HAP-1 (cell line): ENCODE measurements at regions not wholly inside any gene's neighbourhood (a gene's known extent, or its start where the extent isn't known, plus 50 kb on each side); places are given as distances from the start of the nearest gene placed in this dataset.
"Not testable (repeated sequence)": the region's sequence is repeated elsewhere in the genome, so short reads cannot be mapped to it uniquely, and the experiment has no call there.

Experiments used
- DNase-seq, 2 experiments: peaks; one replicate each; pipeline ENCODE4 v3.0.0-alpha.2; 2016 to 2020; ENCODE audit warnings: low spot score in 2 of 2
- H3K27me3 ChIP-seq: fragments of 250-450 bp; sonication (Bioruptor Pico); 2 replicates; pipeline ENCODE4 v1.5.1; 2020; ENCODE audit warnings: low read depth, mild to moderate bottlenecking, moderate library complexity
- H3K36me3 ChIP-seq: fragments of 250-450 bp; sonication (Bioruptor Pico); replicated peaks from 2 replicates; pipeline ENCODE4 v1.5.1; 2020; ENCODE audit warnings: mild to moderate bottlenecking
- H3K4me1 ChIP-seq: fragments of 250-450 bp; sonication (Bioruptor Pico); 2 replicates; pipeline ENCODE4 v1.5.1; 2020; ENCODE audit warnings: mild to moderate bottlenecking
- H3K4me3 ChIP-seq: fragments of 250-450 bp; sonication (Bioruptor Pico); 2 replicates; pipeline ENCODE4 v1.5.1; 2020; ENCODE audit warnings: mild to moderate bottlenecking, moderate library complexity
- H3K9me3 ChIP-seq: fragments of 250-450 bp; sonication (Bioruptor Pico); 2 replicates; pipeline ENCODE4 v1.5.1; 2020; ENCODE audit warnings: mild to moderate bottlenecking, moderate library complexity
- in situ Hi-C: fragments of 300-500 bp; cut with MboI; formaldehyde crosslinking; loops from 3 replicates; pipeline ENCODE4 v1.14.3; 2020; ENCODE audit warnings: low sequenced_read_pairs, inconsistent platforms, mixed read lengths

- in situ Hi-C loops, result no loop called here
- H3K4me1 ChIP-seq, result no peaks in the 10 kb centered on the region
- H3K9me3 ChIP-seq, result no peaks in the 10 kb centered on the region
Measured at GRCh38 chr2:190005513-190005912, 57.0 kb downstream of the MSTN start.

DNA sequence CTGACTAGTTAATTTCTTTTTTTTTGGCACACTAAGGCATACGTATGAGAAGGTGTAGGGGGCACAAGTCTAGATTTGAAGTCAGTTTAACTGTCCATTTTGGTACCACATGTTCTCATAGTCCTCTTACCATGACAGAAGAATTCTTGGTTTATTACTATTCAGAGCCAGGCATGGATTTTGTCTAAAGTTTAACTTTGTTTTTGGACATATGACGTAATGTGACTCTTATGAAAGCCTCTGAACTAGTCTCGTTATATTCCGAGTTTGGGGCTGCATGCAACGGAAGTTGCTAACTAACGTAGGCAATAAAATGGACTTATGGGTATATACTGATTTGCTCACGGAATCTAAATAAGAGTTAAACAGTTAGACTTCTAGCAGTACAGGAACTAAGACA is 62.9 kb downstream of the MSTN start:
- H3K27me3 ChIP-seq, result no peaks in the 10 kb centered on the region
- no peak for DNase-seq
- in situ Hi-C loops, result no loop called here

More at GRCh38 chr2:190005513-190005912, 57.0 kb downstream of the MSTN start:
- Histone ChIP-seq H3K4me3 (no peak overlapping the region), H3K36me3 (no peaks in the 10 kb centered on the region), H3K27me3 (no peaks in the 10 kb centered on the region)
- no peak for DNase-seq

GRCh38 chr2:189998665-189999064 is 63.9 kb downstream of the MSTN start:
- H3K27me3 ChIP-seq, H3K9me3 ChIP-seq, in situ Hi-C loops, H3K4me3 ChIP-seq, H3K4me1 ChIP-seq, H3K36me3 ChIP-seq, DNase-seq: not testable (repeated sequence)

More for the DNA sequence above, 62.9 kb downstream of the MSTN start:
- no peaks in the 10 kb centered on the region for H3K9me3 ChIP-seq
- no peak overlapping the region for H3K4me3 ChIP-seq
- no peaks in the 10 kb centered on the region for H3K36me3 ChIP-seq
- H3K4me1 ChIP-seq, result no peaks in the 10 kb centered on the region

DNA sequence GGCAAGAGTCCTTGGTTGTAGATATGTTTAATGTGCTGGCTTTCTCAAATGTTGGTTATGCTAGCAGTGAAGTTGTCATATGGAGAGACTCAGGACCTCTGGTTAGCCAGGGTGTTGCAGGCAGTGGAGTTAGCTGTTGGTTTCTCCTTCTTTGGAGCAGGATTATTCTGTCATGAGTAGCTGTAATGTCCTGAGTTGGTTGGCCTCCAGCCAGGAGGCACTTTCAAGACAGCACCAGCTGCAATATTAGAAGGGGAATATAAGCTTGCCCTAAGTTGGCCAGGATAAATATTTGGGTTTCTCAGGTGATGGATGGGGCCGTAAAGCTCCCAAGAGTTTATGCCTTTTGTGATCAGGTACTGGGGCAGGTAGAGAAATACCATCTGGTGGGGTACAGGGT is 65.5 kb downstream of the MSTN start:
- H3K36me3 ChIP-seq, result no peaks in the 10 kb centered on the region
- no peak for DNase-seq
- H3K9me3 ChIP-seq, result no peaks in the 10 kb centered on the region
- in situ Hi-C loops, result no loop called here
- H3K4me1 ChIP-seq, result no peaks in the 10 kb centered on the region
- no peak overlapping the region for H3K4me3 ChIP-seq
- H3K27me3 ChIP-seq, result no peaks in the 10 kb centered on the region

- in situ Hi-C loops, result no loop called here
- DNase-seq, result no peak
- Histone ChIP-seq H3K36me3 (no peaks in the 10 kb centered on the region), H3K27me3 (no peaks in the 10 kb centered on the region), H3K4me1 (no peaks in the 10 kb centered on the region), H3K9me3 (no peaks in the 10 kb centered on the region), H3K4me3 (no peak overlapping the region)
Measured at GRCh38 chr2:189995679-189996078, 66.8 kb downstream of the MSTN start.

GRCh38 chr2:189982780-189983394 is 79.6 kb downstream of the MSTN start:
- Histone ChIP-seq H3K27me3 (peaks cover 3% of the 10 kb centered on the region; the same call in 1 of the 2 replicates), H3K9me3 (no peaks in the 10 kb centered on the region), H3K4me1 (no peaks in the 10 kb centered on the region), H3K36me3 (no peaks in the 10 kb centered on the region), H3K4me3 (no peak overlapping the region)
- DNase-seq, result peak; percentile 22 to 32
- in situ Hi-C loops, result no loop called here

GRCh38 chr2:189982087-189982486 is 80.4 kb downstream of the MSTN start:
- H3K4me1 ChIP-seq, result no peaks in the 10 kb centered on the region
- H3K27me3 ChIP-seq, result peaks cover 3% of the 10 kb centered on the region; the same call in 1 of the 2 replicates
- DNase-seq, result no peak
- no peaks in the 10 kb centered on the region for H3K9me3 ChIP-seq
- H3K36me3 ChIP-seq, result no peaks in the 10 kb centered on the region
- in situ Hi-C loops, result no loop called here
- no peak overlapping the region for H3K4me3 ChIP-seq

GRCh38 chr2:189976488-189976887 is 86.0 kb downstream of the MSTN start:
- H3K27me3 ChIP-seq, H3K9me3 ChIP-seq, in situ Hi-C loops, DNase-seq, H3K4me3 ChIP-seq, H3K4me1 ChIP-seq, H3K36me3 ChIP-seq: not testable (repeated sequence)

- H3K4me1 ChIP-seq, result no peaks in the 10 kb centered on the region
- no peaks in the 10 kb centered on the region for H3K9me3 ChIP-seq
- no peak overlapping the region for H3K4me3 ChIP-seq
- no peaks in the 10 kb centered on the region for H3K36me3 ChIP-seq
- no peak for DNase-seq
- in situ Hi-C loops, result no loop called here
- no peaks in the 10 kb centered on the region; the same call in 1 of the 2 replicates for H3K27me3 ChIP-seq
Measured at GRCh38 chr2:189960346-189960745, 102.2 kb downstream of the MSTN start.

GRCh38 chr2:189959450-189959849 is 103.1 kb downstream of the MSTN start:
- no peak for DNase-seq
- Histone ChIP-seq H3K27me3 (no peaks in the 10 kb centered on the region; the same call in 1 of the 2 replicates), H3K9me3 (no peaks in the 10 kb centered on the region), H3K4me1 (no peaks in the 10 kb centered on the region), H3K36me3 (no peaks in the 10 kb centered on the region), H3K4me3 (no peak overlapping the region)
- in situ Hi-C loops, result no loop called here

DNA sequence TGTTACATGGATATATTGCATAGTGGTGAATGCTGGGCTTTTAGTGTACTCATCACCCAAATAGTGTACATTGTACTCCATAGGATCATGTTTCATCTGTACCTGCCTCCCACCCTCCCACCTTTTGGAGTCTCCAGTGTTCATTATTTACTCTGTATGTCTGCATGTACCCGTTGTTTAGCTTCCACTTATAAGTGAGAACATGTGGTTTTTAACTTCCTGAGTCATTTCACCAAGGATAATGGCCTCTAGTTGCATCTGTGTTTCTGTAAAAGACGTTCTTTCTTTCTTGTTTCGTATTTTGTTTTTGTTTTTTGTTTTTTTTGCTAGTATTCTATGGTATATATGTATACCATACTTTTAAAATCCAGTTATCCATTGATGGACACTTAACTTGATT is 107.5 kb downstream of the MSTN start:
- no peak overlapping the region for H3K4me3 ChIP-seq
- H3K4me1 ChIP-seq, result no peaks in the 10 kb centered on the region
- no peaks in the 10 kb centered on the region; the same call in 1 of the 2 replicates for H3K27me3 ChIP-seq
- H3K9me3 ChIP-seq, result no peaks in the 10 kb centered on the region
- H3K36me3 ChIP-seq, result no peaks in the 10 kb centered on the region
- in situ Hi-C loops, result no loop called here
- no peak for DNase-seq

DNA sequence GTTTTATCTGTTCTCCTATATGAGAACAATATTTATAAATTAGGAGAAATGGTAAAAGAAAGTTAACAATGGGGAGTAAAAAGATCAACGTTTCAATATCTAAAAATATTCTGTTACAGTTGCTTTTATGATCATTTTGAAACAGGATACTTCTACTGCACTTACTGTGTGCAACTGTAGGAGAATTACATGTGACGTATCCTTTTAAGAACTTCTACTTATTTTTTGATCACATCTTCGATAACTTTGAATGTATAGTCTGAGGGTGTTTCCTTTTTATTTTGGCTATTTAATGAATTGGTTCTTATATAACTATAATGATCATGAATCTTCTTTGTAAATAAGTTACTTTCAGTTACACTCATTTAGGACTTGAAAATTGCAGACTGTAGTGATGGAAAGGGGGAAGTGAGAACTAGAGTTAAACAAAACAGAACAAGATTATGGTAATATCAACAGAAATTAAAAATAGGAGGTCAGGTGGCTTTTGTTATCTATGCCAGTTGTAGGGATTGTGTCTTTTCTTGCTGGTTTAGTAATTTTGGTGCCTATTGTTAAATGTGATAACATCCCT is 109.9 kb downstream of the MSTN start:
- DNase-seq, result no peak
- no peaks in the 10 kb centered on the region for H3K36me3 ChIP-seq
- H3K27me3 ChIP-seq, result no peaks in the 10 kb centered on the region; the same call in 1 of the 2 replicates
- H3K4me1 ChIP-seq, result no peaks in the 10 kb centered on the region
- no peaks in the 10 kb centered on the region for H3K9me3 ChIP-seq
- in situ Hi-C loops, result no loop called here
- no peak overlapping the region for H3K4me3 ChIP-seq

DNA sequence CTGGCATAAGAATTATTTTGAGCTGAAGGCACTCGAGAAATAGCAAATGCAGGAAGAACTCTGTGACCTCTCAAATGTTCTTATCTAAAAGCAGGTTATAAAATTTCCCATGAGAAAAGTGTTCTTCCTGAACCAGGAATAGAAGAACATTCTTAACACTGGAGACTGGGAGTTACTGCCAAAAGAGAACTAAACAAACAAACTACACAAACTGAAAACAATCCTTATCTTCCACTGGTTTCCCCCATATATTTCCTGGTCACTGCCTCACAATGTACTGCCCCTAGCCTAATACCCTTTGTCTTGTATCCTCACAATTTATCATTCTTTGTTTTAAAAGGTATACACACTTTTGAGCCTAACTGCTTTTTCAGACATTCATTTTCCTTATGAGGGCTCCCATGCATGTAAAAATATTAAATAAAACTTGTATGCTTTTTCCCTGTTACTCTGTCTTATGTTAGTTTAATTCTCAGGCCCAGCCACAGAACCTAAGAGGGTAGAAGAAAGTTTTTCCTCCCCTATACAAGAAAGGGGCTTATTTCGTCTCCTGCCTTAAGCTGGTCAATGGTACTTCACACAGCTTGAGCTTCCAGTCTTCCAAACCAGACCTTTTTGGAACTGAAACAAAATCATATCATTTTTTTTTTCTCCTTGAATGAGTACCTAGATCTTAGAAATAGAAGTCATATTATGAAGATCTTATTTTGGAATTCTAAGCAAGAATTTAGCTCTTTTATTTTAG is 110.6 kb downstream of the MSTN start:
- no peak overlapping the region for H3K4me3 ChIP-seq
- H3K27me3 ChIP-seq, result no peaks in the 10 kb centered on the region; the same call in 1 of the 2 replicates
- in situ Hi-C loops, result no loop called here
- H3K9me3 ChIP-seq, result no peaks in the 10 kb centered on the region
- no peaks in the 10 kb centered on the region for H3K36me3 ChIP-seq
- no peak for DNase-seq
- H3K4me1 ChIP-seq, result no peaks in the 10 kb centered on the region

DNA sequence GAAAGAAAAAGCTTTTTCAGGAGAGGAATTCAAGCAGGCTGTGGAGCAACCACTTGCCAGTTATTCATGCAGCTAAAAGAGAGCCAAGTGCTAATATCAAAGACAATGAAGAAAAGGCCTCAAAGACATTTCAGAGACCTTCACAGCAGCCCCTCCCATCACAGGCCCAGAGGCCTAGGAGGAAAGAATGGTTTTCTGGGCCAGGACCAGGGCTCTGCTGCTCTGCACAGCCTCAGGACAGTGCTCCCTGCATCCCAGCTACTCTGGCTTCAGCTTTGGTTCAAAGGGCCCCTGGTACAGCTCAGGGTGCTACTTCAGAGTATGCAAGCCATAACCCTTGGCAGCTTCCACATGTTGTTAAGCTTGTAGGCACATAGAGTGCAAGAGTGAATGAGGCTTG is 119.5 kb downstream of the MSTN start:
- Histone ChIP-seq H3K9me3 (no peaks in the 10 kb centered on the region; the same call in 1 of the 2 replicates), H3K4me3 (no peak overlapping the region), H3K4me1 (no peaks in the 10 kb centered on the region), H3K27me3 (no peaks in the 10 kb centered on the region), H3K36me3 (no peaks in the 10 kb centered on the region)
- DNase-seq, result no peak
- in situ Hi-C loops, result no loop called here
